GM19452 (cell line): ENCODE measurements at regions not wholly inside any gene's neighbourhood (a gene's known extent, or its start where the extent isn't known, plus 50 kb on each side); places are given as distances from the start of the nearest gene placed in this dataset.

Experiments used
- ATAC-seq: cut with Tn5 transposase; IDR thresholded peaks from one replicate; pipeline ENCODE4 v1.9.1; 2021; ENCODE audit not compliant: unreplicated experiment

DNA sequence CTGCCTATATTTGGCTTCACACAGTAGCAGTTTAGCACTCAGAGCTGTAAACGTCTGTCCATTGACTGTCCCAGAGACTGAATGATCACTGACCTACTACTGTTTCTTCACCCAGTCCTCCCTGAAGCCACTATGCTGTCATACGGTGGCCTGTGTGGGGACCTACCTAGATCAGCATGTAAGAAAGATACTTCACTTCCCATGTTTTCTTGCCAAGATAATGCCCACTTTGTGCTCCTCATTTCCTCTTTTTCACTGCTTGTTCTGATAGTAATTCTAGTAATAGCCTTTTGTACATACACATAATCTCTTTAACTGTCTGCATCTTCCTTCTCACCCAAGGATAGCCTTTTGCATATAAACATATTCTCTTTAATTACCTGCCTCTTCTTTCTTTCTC, 109.9 kb upstream of the TIAM2 start:
- no peak for ATAC-seq

DNA sequence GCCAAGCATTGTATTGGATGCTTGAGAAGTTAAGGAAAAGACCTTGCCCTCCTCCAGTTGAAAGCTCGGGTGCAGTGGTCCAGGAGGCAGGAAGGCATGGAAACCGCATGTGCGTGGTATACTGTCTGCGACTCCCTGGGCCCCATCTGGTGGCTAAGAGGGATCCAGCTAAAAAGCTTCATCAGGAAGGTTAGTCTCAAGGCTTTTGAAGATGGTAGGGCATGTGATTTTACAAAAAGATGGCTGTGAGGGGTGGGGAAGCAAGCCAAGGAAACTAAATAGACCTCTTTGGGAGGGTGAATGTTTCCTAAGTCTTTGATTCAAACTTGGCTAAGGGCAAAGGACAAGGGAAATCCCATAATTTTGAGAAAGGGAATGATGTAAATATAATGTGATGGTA, 109.1 kb upstream of the TIAM2 start:
- ATAC-seq, result no peak

DNA sequence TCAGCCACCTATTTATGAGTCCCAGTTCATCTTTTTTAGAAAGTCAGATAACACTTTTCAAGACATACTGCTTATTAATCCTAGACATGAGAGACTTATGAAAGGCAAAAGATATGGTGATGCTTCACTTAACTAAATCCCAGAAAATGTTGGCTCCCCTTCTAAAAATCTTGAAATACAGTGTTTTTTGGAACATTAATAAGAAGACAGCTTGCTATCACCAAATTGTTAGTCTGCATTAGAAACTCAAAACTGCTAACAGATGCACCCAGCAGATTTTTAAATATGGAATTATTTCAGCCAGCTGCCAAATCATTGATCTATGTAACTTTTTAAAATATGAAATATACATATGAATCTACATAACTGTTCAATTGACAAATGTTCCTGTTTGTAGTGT, 108.6 kb upstream of the TIAM2 start:
- ATAC-seq, result no peak

DNA sequence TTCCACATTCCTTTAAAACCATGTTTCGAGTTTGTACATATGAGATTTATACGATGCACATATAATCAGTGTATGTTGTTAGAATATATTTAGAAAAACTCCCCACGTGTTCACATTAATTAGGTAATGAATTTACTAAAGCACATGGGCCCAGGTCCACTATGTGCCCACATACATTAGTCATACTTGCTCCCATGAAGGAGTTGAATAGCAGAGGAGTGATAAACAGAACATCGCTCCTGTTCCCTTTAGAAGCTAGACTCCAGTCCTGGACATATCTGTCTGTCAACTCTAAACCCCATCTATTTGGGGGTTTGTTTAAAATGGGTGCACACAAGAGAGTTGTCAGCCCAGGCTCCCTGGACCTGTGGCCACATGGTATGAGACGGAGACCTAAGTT, 108.1 kb upstream of the TIAM2 start:
- ATAC-seq, result no peak

DNA sequence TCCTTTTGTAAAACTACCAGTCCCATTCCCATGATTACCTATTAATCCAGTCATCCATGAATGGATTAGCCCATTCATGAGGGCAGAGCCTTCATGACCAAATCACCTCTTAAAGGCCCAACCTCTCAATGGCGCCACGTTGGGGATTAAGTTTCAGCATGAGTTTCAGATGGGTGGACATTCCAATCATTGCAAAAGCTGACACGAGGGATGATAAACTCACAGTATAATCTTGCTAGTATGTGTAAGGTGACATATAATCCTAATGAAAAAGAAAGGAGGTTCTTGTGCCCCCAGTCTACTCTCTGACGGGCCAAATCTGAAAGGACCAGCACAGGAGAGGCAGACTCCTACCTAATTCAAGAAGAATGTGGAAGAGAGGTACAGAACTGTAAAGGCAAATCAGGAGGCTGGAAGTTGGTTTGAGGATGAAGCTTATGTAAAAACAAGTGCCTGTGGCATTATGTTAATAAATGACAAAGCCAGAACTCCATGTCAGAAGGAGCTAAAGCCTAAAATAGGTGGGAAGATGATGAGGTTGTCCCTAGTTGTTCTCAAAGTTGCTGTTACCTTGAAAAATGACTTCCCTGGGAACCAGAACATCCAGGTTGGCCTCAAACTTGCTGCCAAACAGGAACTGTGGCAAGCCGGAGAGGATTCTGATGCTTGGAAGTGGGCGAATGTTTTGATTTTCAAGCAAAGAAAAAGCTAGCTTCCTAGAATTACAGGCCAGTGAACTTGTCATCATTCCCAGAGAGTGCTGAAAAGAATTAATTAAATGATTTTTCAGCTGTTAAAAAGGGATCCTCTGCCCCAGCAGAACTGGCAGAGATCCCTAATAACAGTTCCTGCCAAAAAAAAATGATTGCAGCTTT, 106.5 kb upstream of the TIAM2 start:
- no peak for ATAC-seq

DNA sequence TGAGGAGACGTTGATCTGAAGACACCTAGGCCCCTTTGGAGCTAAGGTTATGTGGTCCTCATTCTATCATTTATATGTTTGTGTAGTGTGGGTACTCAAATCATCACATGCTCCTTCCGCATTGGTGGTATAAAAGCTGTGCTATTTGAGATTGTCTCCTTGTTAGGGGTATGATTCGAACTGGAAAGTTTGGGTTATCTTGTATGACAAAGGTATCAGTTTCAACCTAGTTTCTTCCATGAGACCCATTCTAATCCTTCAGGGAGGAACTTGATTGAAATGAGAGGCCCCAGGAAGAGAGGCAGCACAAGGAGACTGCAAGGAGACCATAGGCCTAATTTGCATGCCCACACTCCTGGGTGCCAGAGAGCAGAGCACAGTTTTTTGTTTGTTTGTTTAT, 104.2 kb upstream of the TIAM2 start:
- no peak for ATAC-seq

DNA sequence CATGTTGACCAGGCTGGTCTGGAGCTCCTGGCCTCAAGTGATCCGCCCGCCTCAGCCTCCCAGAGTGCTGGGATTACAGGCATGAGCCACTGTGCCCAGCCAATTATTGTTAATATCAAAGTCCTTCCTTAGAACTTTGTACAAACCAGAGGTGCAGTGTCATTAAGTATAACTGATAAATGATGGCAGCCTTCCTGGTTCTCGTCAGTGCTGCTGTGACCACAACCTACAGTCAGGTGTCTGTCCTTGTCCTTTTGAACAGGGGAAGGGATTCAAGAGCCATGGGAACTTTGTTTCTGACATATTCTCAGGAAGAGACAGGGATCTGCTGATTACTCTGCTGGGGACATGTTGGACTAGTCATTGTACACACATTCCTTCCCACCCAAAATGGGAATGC, 103.2 kb upstream of the TIAM2 start:
- no peak for ATAC-seq

DNA sequence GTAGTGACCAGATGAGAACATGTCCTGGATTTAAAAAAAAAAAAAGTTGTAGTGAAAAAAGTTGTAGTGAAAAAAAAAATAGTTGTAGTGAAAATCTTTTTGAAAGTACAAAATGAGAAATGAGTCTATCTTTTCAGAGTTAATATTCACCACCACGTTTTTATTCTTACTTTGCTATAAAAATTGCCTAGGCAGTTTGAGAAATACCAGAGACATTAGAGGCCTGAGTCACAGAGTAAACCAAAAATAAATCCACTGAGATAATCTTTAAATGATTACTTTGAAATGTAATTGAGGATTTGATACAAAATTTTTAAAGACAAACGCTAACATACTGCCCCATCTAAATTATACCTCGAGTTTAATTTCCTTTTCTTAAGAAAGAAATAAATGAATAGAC, 101.2 kb upstream of the TIAM2 start:
- ATAC-seq, result no peak

DNA sequence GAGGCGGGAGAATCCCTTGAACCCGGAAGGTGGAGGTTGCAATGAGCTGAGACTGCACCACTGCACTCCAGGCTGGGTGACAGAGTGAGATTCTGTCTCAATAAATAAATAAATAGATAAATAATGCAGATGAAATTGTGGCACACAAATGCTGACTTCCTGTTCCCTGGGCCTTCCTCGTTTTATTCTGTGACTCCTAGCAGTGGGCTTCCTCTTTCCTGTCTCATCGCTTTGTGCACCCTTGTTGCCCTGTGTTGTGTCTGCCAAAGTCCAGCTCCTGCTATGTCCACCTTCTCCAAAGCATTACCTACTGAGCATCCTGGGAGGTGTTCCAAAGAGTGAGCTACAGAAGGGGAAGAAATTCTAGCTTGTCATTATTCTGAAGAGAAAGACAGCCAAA, 100.2 kb upstream of the TIAM2 start:
- no peak for ATAC-seq

DNA sequence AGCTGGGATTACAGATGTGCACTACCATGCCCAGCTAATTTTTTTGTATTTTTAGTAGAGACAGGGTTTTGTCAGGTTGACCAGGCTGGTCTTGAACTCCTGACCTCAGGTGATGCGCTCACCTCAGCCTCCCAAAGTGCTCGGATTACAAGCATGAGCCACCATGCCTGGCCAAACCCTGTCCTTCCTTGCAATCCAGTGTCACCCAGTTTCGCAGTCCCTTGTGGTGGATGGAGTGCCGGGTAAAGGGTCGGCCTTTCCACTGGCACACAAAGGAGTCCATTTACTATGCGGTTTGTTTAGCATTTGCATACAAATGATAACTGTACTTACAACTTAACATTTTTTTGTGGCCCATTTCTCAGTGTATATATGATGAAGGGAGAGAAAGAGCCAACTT, 99.3 kb upstream of the TIAM2 start:
- no peak for ATAC-seq

DNA sequence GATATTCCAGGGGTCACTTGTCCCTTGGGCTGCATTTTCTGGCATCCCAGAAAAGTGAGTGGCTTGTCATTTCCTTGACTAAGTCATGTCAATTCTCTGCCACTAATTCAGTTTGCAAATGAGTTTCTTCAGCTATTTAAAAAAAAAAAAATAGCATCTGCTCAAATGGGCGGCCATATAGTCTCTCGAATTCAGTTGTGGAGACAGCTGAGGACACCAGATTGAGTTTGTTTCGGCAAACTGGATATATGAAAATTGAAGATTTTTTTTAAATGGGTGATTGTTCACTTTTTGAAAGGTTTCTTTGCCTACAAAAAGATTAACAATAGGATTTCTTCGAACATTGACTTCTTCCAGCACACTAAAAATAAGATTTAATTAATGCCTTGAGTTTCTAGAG, 96.3 kb upstream of the TIAM2 start:
- ATAC-seq, result no peak

DNA sequence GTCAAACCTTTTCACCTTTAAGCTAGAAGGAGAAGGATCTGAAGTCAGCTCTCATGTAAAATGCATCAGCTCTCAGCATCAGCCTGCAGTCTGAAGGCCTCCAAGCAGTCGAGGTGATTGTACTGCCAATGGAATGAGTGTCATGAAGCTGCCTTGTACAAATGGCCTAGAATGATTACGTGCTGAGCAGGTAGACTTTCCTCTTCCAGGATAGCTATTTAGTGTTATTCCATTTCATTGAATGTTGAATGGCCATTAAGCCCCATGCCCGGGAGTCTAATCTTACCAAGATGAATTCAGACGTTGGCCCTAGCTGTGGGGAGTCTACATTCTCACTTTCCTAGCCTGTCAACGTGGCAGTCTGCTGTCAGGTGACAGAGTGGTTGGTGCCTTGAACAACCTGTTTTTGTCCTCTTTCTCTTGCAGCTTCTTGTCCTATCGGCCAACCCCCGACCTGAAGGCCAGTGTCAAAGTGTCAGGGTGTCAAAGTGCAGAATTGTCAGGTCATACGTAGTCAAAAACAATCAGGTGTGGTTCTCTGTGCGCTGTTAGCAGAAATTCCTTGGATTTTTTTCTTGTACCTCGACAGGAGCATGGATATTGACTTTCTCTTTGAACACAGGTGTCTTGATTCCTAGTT, 95.2 kb upstream of the TIAM2 start:
- ATAC-seq, result no peak

DNA sequence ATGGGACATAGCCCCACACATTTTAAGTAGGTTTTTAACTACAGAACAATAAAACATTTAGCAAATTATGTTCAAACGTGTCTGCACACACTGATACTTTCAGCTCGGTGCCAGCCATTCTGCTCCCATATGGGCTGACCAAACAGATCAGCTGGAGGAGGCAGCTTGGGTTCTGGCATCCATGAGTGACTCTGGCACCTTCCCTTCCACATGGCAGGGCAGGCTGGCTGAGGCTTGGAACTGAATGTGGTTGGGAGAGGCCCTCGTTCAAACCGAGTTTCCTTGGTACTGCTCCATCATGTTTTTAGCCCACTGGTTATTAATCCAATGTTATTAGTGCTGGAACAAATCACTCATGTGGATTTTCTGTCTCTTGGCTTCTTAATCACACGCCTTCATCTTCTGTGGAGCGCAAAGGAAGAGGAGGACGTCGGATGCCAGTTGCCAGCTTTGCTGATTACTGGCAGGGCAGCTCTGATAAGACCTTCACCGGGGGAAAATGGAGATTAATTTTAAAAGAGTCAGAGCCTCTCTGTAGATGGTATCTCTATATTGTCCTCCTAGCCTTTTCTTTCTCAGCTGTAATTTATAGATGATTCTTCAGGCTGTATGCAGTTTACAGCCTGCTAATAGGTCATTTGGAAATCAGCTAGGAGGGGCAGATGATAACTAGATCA, 93.1 kb upstream of the TIAM2 start:
- ATAC-seq, result no peak

DNA sequence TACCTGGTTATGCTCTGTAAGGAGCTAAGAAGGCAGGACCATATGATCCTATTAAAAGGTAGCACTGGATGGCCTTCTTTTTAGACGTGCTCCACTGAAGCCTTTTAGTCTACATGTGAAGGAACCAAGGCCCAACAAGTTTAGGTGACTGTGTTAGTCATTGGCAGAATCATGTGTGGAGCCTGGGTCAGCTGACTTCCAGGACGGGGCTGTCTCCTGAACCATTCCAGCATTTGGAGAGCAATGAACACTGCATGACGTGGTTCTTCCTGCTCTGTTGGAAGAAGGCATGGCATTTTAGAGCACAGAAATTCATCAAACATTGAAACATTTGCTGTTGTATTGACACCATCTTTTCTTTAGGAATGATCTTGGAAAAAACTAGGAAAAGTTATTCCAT, 87.8 kb upstream of the TIAM2 start:
- ATAC-seq, result no peak

DNA sequence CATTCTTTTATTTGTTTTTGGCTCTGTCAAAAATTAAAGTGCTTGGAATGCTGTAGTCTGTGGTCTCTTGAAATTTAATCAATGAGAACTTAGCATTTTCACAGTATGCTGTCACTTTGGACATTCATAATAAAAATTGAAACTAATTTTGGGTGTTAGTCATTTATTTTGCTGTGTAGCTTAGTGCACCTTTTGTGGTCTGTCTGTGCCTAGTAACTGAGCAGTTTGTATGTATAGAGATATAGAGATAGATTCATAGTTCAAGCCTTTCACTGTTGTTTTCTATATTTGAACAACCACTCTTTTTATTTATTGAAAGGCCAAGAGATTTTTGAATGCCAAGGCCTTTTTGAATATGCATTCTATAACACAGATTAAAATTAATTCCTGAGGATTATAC, 86.4 kb upstream of the TIAM2 start:
- no peak for ATAC-seq

DNA sequence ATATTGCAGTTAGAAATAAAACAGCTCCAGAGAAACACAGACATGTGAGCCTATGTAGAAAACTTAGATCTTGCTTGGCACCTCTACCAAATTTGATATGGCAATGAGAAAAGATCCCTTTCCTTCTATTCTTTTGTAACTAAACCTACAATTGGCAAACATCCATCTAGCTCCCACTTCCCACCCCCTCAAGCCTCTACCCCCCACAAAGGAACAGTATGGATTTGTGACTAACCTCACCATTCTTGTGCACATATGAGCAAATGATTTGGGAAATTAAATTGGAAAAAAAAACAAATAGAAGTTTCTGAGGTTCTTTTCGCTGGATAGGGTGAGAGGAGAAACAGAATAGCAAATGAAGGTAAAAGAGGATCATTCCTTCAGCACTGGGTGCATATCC, 85.8 kb upstream of the TIAM2 start:
- ATAC-seq, result no peak

DNA sequence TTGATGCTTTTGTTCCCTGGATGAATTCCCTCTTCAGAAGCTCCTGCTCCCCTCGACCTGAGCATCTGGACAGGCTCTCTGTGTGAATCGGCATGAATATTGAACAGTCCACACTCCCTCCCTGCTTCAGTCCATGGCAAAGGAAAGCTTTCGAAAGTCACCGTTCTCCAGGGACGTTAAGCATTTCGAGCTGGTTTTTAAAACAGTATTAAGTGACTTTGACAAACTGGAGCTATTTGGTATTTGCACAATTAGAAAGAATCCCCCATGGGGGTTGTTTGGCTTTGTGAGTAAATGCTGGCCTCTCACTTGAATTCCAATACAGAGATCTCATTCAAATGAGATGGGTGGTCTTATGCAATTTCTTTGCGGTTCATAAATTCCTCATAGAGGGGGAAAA, 85.3 kb upstream of the TIAM2 start:
- ATAC-seq, result no peak

DNA sequence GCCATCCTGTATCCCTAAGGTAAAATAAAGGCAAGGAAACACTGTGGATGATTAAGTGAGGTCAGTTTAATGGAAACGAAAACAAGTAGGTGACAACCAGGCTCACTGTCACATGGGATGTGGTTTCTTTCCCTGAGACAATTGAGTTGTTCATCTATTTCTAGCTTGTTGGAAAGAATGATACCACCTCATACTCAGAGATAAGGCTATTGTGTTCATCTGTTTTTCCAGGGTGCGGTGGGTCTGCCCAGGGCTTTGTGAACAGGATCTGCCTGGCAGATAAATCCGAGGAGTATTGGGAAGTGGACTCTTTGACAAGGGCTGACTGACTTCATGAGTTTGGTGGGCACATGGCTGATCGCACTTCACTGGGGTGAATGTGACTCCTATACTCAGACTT, 80.8 kb upstream of the TIAM2 start:
- no peak for ATAC-seq

DNA sequence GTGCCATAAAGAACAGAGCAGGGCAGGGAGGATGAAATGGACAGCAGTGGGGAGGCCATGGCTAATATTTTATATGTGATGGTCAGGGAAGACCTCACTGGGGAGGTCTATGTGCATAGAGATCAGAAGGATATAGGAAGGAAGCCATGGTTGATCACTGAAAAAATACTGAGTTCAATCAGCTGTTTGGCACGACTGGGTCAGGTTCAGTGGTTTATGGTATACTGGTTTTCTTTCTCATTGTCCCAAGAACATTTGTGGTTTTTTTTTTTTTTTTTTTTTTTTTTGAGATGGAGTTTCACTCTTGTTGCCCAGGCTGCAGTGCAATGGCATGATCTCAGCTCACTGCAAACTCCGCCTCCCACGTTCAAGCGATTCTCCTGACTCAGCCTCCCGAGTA, 78.3 kb upstream of the TIAM2 start:
- no peak for ATAC-seq

DNA sequence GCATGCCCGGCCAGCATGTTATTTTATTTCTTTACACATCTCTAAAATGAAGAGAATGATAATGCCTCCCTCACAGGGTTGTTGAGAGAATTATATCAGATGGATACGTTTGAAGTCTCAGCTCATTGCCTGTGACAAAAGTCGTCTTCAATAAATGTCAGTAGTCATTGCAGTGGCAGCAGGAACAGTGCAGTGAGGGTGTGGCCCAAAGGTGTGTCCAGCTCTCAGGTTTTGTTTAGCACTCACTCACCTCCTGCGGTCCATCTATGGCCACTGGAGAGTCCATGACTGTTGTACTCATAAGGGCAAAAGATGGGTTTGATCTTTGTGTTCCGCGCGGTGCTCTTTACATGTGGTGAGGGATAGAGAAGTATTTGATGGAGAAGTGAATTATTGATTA, 77.2 kb upstream of the TIAM2 start:
- no peak for ATAC-seq

DNA sequence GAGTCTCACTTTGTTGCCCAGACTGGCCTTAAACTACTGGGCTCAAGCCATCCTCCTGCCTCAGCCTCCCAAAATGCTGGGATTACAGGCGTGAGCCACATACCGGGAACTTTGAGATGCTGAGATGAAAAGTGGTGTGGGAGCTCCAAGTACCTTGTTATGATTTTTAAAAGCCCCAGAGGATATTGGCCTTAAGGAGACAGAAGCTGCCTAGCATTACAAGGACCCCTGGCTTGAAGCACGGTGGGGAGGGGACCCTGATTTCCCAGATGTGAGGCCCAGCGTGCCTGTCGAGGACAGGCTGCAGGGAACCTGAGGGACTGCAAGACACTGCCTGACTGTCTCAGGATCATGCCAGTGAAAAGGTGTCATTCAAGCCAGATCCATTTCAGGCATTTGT, 75.3 kb upstream of the TIAM2 start:
- no peak for ATAC-seq

DNA sequence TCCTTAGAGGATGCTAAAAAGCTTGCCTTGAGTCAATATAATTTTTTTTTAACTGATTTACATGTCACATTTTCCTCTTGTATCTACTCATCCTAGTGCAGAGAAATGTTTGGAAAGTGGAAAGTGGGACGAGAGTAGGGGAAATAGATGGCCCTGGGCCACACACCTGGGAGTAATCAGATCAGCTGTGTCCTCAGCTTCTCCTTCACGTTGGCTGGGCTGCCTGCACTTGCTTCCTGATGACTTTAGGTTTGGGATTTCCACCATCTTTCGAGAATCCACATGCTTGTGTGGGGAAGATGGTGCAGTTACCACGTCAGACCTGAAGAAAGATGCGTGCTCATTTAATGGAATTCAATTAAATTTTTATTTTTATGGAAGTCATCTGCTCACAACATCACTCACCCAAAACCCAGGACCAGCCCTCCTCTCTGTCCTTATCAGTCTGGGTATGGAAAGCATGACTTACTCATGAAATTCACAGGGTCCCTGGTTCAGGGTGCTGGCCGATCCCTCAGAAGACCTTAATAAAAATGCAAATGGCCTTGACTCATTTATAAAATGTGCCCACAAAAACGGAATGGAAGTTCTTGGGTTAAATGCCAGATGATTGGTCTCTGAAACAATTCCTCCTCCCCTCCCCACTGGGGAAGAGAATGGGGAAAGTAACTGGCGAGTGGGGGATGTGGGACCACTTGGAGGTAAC, 74.5 kb upstream of the TIAM2 start:
- ATAC-seq, result no peak
